HG02852 (cell line): ENCODE measurements at regions not wholly inside any gene's neighbourhood (a gene's known extent, or its start where the extent isn't known, plus 50 kb on each side); places are given as distances from the start of the nearest gene placed in this dataset.

ENCODE experiments used
- ATAC-seq: cut with Tn5 transposase; IDR thresholded peaks from one replicate; pipeline ENCODE4 v1.9.1; 2021; ENCODE audit warnings: mild to moderate bottlenecking, moderate library complexity; ENCODE audit not compliant: unreplicated experiment

- no peak for ATAC-seq
These were observed 82.9 kb downstream of the HES1 start for GRCh38 chr3:194218646-194219453.

- no peak for ATAC-seq
These were observed 84.0 kb downstream of the HES1 start for GRCh38 chr3:194219826-194220410.

GRCh38 chr3:194220901-194221326, 85.0 kb downstream of the HES1 start:
- ATAC-seq: no peak

GRCh38 chr3:194221336-194221735, 85.4 kb downstream of the HES1 start:
- ATAC-seq: no peak

- ATAC-seq: no peak
These were observed 88.0 kb downstream of the HES1 start for GRCh38 chr3:194223951-194224350.

- ATAC-seq: no peak
These were observed 88.8 kb downstream of the HES1 start for GRCh38 chr3:194224471-194225417.

- ATAC-seq: no peak
These were observed 89.5 kb downstream of the HES1 start for GRCh38 chr3:194225418-194225812.

- ATAC-seq: no peak
These were observed 90.2 kb downstream of the HES1 start for GRCh38 chr3:194225988-194226663.

- no peak for ATAC-seq
These were observed 96.2 kb downstream of the HES1 start for GRCh38 chr3:194231929-194232832.

GRCh38 chr3:194233150-194233549, 97.2 kb downstream of the HES1 start:
- ATAC-seq: no peak

GRCh38 chr3:194235160-194235559, 99.2 kb downstream of the HES1 start:
- ATAC-seq: no peak

- ATAC-seq: no peak
These were observed 101.2 kb downstream of the HES1 start for GRCh38 chr3:194237110-194237509.

- ATAC-seq: no peak
These were observed 104.8 kb downstream of the HES1 start for GRCh38 chr3:194240766-194241165.

- no peak for ATAC-seq
These were observed 107.4 kb downstream of the HES1 start for GRCh38 chr3:194243172-194243837.

- no peak for ATAC-seq
These were observed 107.0 kb downstream of the CPN2 start for GRCh38 chr3:194244167-194244566.

- no peak for ATAC-seq
These were observed 105.7 kb downstream of the CPN2 start for GRCh38 chr3:194245474-194245873.

- ATAC-seq: no peak
These were observed 105.1 kb downstream of the CPN2 start for GRCh38 chr3:194245975-194246561.

- ATAC-seq: no peak
These were observed 104.3 kb downstream of the CPN2 start for GRCh38 chr3:194246709-194247349.
